GM21576 (cell line): ENCODE measurements at regions not wholly inside any gene's neighbourhood (a gene's known extent, or its start where the extent isn't known, plus 50 kb on each side); places are given as distances from the start of the nearest gene placed in this dataset.
"Not testable (repeated sequence)": the region's sequence is repeated elsewhere in the genome, so short reads cannot be mapped to it uniquely, and the experiment has no call there.

Experiments used
- ATAC-seq: cut with Tn5 transposase; IDR thresholded peaks from one replicate; pipeline ENCODE4 v1.9.1; 2021; ENCODE audit warnings: mild to moderate bottlenecking, moderate library complexity; ENCODE audit not compliant: unreplicated experiment

DNA sequence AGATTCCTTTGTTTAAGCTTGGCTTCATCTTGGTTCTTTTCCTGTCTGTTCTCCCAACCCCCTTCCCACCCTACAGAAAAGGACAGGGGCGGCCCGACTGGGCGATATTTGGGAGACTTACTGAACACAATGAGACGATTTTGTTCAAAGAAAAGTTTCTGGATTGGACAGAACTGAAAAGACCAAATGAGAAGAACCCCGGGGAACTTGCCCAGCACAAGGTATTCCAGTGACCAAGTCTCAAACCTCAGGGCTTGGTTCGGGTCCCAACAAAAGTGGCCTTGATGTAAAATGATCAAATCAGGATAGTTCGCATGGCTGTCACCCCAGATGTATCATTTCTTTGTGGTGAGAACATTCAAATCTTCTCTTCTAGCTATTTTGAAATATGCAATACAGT, 73.9 kb upstream of the LYZL2 start:
- not testable (repeated sequence) for ATAC-seq

DNA sequence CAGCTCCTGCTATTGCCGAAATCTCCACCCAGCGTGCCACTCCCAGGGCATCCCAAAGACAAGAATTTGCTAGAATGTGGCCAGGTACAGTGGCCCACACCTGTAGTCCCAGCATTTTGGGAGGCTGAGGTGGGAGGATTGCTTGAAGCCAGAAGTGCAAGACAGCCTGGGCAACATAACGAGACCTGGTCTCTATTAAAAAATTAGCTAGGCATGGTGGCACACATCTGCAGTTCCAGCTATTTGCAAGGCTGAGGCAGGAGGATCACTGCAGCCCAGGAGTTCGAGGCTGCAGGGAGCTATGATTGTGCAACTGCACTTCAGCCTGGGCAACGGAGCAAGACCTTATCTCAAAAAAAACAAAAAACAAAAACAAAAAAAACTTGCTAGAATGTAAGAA, 73.3 kb upstream of the LYZL2 start:
- ATAC-seq: no peak

DNA sequence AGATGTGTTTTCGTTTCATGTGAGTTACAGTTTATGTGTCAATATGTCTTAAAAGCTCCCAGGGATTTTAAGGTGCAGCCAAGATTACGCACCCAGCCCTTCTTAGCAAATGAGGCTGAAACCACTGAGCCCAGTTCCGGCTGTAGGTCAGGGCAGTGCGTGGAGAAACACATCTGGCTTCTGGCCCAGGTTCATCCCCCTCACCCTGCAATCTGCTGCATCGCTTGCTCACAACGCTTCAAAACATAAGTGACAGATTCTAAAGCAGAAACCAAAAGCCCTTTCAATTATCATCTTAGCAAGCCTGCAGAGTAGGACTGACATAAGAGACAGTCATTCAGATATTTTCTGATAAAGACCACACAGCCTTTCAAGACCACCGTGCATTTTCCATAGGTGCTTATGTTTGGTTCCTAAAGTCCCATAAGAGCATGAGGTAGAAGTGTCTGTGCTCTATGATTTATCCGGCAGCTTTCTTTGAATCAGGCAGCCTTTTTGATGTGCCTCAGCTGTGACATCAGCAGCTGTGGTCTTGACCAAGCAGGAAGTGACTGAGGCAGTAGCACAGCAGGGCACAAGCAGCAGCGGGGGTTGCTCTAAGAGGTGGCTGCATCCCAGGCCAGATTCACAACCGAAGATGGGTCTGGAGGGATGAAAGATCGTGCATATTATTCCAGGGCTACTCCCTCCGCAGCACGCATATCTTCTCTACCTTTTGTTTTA, 72.1 kb upstream of the LYZL2 start:
- ATAC-seq: peak; percentile 61

DNA sequence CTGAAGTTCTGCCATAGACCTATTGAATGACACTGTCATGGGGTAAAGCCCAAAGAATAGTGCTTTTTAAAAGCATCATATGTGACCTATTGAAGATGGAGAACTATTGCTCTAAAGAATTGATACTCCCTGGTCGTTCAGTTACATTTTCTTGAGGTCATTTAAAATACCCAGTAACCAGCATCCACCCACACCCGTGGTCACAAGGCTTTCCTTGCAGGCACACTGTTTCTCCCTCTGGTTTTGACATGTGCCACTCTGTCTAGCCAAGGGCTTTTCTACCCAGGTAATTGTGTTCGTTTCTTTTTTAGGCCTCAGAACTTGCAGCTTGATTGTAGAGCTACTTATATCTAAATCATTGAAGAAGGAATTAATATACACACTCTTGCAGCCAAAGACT, 68.3 kb upstream of the LYZL2 start:
- ATAC-seq: no peak

DNA sequence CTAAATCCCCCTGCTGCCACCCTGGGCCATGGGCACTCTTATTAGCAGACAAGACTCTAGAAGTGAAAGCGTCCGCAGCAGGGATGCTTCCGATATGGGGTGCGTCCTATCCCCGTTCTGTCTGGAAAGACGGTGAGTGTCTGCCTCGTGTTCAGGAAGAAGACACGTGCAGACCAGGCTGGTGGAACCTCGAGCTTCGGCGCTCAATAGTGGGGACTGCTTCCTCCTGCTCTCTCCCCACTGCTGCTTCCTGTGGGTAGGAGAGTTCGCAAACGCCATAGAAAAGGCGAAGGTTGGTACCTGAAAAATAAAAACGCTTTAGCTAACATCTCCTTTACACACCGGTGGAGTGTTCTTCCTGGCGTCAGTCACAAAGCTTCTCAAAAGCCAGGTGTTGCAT, 67.7 kb upstream of the LYZL2 start:
- not testable (repeated sequence) for ATAC-seq

DNA sequence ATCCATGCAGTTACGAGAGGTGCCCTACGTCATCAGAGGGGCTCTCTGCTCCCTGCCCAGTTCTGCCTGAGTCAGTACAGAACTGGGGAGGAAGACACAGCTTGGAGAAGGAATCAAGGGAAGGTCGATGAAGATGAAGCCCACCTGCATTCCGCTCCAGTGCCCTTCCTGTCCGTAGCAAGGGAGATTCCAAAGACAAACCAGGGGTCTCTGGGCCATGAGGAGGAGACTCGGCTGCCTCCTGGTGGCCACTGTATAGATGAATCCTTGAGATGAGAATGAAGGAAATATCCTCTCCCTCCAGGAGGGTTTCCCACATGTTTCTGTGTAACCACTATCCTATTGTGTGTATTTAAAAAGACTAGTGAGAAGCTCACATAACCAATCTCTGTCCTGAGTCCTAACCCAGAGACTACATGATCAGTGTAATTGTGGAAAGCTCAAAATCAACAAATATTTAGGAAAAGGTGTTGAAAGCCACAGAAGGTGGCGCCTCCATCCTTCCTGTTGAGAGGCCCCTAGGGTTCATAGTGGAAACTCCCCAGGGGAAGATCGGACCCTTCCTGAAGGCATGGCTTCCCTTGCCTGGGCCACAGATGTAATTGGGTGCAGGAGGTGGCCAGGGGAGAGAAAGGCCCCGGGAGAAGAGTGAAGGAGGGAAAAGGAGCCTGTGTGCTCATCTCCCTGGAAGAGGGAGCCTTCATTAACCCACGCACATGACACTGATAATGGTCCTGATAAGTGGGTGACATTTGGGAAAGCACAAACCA, 67.0 kb upstream of the LYZL2 start:
- not testable (repeated sequence) for ATAC-seq

DNA sequence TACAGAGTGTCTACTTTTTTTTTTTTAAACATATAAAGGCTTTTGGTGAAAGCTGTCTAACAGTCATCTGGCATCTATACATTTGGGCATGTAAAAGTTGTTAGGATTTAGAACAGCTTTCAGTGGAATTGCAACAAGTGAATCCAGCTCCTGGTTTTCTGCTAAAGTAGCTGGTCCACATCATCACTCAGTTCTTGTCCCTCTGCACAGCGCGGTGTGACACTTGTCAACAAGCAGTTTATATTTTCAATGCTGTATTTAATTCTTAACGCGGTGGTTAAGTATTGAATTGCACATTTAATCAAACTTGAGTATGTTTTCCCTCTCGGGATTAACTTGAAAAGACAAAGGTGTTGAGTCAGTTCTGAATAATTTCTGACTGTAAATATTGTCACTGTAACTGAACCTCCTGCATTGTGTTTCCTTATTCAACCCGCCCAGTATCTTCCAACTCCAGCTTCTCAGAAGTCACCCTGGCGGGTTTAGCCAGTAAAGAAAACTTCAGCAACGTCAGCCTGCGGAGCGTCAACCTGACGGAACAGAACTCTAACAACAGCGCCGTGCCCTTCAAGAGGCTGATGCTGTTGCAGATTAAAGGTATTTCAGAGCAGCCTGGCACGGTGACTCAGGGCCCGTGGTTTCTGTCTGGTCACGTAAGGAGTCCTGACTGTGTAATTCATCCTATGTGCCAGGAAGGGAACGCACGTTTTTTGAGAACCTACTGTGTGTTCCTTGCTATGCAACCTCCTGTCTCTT, 66.1 kb upstream of the LYZL2 start:
- ATAC-seq: not testable (repeated sequence)

DNA sequence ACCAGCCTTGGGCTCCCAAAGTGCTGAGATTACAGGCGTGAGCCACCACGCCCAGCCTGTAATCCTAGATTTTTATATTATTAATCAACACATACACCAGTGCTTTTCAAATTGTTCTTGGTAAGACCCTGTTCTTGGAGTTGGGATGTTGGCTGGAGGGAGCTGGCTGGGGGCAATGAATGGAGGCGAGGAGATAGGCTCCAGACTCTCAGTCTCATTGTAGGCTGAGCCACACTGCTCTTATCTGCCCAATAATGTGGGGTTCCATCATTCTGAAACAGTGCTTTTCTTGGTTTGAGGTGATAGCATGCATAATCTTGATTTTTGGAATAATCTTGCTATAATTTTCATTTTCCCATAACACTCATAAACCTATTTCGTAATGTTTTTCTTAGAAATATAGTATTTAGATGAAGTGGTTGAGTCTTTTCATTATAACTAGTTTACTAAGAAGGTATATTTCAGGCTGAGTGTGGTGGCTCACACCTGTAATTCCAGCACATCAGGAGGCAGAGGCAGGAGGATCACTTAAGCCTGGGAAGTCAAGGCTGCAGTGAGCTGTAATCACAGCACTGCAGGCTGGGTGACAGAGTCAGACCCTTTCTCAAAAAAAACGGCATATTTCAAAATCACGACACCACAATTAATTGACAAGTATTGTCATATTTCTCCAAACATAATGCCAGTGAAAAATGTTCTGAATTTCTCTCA, 65.1 kb upstream of the LYZL2 start:
- ATAC-seq: no peak

DNA sequence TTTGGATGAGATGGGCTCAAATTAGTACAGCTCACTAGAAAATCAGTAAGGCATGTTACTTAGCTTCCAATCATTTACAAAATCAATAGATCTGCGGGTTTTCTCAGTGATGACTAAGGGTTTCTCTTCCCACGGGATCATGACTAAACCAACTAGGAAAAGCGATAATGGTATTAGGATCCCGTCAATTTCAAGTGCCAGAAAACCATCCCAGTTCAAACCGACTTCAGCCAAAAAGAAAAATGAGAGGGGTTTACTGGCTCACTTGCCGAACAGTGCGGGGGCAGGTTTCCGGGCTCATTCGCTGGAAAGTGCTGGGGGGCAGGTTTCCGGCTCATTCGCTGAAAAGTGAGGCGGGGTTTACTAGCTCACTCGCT, 62.1 kb upstream of the LYZL2 start:
- ATAC-seq: no peak

DNA sequence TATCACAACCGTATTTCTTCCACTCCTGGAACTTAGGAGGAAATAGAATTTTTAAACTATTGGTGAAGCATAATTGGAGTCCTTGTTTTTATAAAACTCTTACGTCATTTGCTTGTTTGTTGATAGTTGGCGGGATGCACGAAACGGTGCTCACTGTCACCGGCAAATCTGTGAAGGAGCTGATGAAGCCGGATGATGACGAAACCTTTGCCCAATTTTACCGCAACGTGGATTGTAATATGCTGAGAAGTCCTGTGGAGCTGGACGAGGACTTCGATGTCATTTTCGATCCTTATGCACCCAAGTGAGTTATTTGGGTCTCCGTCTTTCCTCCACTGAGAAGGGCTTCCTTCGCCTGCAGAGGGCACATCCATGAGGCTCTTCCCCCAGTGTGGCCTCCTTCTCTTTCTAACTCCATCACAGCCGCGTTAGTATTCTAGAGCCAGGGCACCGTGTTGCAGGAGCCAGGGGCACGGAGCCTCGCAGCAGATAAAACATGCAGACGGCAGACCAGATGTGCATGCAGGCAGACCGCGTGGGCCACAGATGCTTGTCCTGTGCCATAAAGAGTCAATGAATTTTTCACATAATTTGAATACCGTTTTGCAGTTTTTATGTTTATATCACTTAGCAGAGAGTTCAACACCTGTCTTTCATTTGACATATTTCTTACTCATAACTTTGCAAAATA, 61.5 kb upstream of the LYZL2 start:
- not testable (repeated sequence) for ATAC-seq

DNA sequence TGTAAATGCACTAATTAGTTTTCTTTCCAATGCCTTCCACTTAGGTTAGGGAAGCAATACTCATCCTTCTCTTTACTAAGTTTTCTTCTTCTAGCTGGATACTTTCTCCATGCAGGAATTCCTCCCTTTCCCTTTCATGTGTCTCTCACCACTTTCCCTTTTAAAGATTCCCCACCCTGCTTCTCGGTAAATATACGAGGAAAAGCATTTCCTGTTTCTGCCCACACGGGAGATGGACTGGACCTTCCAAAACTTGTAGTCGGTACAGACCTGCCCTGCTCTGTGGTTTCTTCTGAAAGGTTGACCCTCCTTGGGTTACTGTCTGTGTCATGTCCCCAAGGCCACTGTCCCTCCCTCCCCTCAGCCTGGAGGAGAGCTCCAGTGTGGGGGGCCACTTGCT, 58.9 kb upstream of the LYZL2 start:
- no peak for ATAC-seq

DNA sequence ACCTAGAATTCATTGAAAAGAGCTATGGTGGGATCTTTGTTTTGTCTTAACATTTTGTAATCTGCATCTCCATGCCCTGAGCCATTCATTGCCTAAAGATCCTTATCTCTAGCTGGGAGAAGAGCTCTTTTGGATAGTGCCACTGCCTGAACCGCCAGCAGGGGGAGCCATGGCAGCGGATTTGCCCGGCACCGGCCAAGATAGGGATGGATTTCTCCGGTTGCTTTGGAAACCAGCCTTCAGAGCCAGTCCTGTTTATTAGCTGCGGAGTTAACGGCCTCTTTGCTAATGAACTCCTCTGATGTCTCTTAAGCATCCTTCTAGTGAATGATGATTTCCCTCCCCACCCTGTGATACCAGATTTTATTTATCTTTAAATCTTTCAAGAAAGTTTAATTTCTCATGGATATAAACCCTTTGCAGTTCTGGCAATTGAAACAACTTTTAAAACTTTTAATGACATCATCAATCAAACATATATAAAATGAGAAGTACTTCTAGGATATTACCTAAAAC, 58.2 kb upstream of the LYZL2 start:
- peak; percentile 68 for ATAC-seq

DNA sequence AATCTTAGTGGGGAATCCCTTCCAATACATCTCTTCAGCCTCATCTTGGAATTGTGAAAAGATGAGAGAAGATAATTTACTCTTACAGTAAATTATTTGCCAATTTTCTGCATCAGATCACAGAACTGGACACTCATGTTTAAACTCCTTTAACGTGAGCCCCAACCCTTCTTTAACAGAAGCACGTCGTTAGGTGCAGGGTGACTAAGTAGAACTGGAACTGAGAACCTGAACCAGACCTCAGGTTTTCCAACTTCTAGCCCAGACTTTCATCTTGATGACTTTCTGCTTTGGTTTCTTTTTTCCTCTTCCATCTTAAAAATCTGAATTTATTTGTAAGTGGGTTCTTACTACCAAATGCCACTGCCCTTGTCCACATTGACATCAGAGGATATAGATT, 57.2 kb upstream of the LYZL2 start:
- no peak for ATAC-seq

DNA sequence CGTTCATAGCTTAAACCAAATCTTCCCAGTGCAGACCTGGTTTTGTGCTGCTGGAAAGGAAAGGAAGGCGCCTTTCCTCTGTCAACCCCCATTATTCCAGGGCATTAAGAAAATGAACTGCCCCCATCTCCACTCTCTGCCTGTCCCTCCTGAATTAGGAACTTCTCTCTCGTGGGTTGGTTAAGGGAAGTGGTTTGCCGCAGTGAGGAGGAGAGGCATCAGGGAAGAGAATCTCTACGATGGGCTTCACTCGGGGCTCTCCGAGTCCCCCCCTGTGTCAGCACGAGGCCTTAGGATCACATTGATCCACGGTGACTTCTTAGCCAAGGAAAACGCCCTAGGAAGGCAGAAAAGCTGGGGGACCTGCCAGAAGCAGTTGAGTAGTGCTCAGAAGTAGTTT, 53.9 kb upstream of the LYZL2 start:
- no peak for ATAC-seq

DNA sequence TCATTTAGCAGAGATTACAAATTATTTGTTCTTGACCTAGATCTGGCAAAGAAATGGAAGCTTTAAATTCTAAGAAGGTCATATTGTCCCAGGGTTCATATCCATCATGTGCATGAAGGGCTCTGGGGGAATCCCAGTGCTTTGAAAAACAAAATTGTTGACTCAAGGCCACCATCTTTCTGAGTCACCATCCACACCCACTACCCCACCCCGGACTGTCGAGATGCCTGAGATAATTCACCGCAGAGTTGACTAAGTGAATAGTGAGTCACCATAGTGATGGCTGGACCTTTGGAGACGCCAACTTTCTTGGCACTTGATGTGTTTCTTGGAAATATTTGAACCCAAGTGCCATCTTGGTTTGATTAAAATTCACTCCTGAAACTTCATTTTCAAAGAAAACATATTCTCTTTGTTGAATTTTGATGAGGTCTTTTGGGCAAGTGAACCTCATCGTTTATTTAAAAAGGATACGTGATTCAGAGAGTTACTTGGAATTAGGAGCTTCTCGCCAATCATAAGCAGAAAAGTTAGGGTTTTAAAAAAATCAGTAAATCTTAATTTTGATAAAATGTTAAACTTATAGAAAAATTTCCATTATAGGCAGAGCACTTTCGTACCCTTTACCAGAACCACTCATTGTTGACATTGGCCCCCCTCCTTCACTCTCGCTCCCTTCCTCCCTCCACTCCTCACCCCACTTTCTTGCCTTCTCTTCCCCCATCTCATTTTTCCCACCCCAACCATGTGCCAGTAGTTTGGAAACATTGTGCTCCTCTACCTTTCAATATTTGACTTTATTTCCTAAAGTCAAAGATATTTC, 53.0 kb upstream of the LYZL2 start:
- ATAC-seq: not testable (repeated sequence)

DNA sequence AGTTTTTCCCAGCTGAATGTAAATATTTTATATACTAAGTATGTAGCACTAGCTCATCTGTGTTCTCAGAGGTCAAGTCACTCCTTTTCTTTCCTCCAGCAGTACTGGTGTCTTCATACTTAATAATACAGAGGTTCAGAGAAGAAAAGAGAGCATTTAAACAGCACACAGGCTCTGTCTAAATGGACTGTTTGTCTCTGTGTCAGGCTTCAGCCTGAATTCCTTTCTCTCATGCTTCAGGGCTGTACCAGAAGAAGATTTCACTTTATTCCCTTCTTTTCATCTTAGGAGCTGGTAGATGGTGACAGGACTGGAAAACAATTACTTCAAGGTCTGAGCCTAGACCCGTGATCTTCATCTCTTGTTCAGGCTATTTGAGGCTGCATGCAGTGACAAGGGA, 51.4 kb upstream of the LYZL2 start:
- no peak for ATAC-seq
